NCI-H1930 (cell line): ENCODE measurements at regions not wholly inside any gene's neighbourhood (a gene's known extent, or its start where the extent isn't known, plus 50 kb on each side); places are given as distances from the start of the nearest gene placed in this dataset.
"Not testable (repeated sequence)": the region's sequence is repeated elsewhere in the genome, so short reads cannot be mapped to it uniquely, and the experiment has no call there.

ENCODE experiments used
- DNase-seq, 2 experiments: peaks; one replicate each; lab custom pipeline; 2025; lab: John Stamatoyannopoulos, UW

DNA sequence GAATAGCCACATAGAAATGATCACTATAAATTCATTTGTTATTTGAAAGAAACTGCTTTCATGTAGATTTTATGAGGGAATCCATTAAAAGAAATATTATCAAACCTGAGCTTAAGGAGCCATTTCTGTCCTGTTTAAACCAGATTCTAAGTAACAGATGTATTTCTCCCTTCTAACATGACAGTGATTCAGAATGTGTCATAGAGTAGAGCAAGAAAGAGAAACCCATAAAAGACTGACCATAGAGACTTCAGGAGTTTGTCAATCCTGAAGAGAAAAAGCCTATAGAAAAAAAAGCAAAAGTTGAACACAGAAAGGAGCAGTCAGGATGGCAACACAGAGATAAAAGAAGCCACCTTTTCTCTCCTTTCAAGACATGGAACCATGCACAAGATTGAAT lies 390.6 kb downstream of the PRIM2 start:
- not testable (repeated sequence) for DNase-seq

DNA sequence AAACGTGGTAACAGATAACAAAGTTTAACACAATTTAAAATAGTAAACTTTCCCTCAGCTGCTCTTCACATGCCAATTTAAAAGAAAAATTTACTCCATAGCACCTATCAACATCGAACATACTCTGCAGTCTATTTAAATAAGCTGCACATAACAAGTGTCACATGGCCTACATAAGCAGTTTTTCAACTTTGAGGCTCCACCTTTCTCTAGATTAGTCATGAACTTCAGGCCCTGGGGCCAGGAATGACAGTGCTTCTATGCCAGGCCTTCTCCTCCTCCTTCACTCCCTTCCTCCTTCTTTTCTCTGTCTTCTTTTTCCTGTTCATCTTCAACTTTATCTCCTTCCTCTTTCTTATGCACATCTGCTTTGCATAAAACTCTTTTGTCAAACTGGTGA lies 405.1 kb downstream of the PRIM2 start:
- DNase-seq: not testable (repeated sequence)

DNA sequence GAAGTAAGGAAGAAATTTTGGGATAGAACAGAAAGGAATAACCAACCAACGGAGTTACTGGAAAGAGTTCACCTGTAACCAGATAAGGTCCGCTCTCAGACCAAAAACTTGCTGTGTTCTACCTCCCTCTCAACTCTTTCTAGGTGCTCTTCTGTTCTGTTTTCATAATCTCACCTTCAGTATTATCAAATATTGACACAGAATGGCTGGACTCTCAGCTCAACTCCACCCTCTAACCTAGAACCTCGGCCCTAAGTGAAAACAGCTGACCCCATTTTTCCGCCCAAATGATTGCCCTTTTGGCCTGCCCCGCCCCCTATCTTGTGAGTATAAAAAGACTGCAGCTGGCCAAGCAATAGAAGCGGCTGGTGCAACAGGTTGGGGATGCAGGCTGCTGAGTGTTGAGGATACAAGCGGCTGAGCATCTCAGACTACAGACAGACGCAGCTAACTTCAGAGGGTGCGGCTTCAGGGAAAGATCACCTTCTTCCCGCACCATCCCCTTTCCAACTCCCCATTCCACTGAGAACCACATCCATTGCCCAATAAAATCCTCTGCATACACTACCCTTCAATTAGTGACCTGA lies 406.5 kb downstream of the PRIM2 start:
- DNase-seq: not testable (repeated sequence)

GRCh38 chr6:57729407-57729806 lies 412.0 kb downstream of the PRIM2 start:
- DNase-seq: not testable (repeated sequence)

GRCh38 chr6:57730726-57731125 lies 413.3 kb downstream of the PRIM2 start:
- DNase-seq: not testable (repeated sequence)

DNA sequence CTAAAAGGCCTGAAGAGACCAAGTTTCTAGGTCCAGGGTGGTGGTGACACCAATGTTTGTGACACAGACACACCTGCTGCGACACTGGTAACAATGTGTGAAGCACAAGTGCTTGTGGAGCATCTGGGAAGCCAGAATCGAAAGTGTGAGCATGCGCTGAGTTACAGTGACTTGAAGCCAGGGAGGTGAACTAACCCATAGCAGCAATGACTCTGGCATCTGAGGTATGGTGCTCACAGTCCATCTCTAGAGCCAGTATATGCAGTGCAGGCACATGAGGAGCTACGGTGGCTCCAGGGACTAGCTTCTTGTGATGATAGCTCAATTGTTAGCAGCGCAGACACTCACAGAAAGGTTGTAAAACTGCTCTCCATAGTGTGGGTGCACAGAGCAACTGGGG lies 430.3 kb downstream of the PRIM2 start:
- DNase-seq: not testable (repeated sequence)

GRCh38 chr6:57759850-57760249 lies 442.4 kb downstream of the PRIM2 start:
- not testable (repeated sequence) for DNase-seq

- not testable (repeated sequence) for DNase-seq
Measured at GRCh38 chr6:57792720-57793397, 475.4 kb downstream of the PRIM2 start.

DNA sequence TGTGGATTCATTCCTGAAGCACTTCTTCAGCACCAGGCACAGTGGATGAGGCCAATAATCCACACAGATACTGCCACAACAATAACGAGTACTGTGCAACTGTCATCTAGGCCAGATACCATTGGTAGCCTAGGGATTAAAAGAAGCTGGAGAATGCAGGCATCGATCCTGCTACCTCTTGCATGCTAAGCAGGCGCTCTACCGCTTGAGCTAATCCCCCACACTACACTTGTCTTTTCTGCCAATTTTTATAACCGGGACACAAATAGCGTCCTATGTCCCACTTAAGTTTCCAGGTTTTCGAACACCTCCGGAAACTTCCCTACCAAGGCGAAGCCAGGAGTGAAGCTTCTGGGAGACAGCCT lies 475.9 kb downstream of the PRIM2 start:
- not testable (repeated sequence) for DNase-seq

DNA sequence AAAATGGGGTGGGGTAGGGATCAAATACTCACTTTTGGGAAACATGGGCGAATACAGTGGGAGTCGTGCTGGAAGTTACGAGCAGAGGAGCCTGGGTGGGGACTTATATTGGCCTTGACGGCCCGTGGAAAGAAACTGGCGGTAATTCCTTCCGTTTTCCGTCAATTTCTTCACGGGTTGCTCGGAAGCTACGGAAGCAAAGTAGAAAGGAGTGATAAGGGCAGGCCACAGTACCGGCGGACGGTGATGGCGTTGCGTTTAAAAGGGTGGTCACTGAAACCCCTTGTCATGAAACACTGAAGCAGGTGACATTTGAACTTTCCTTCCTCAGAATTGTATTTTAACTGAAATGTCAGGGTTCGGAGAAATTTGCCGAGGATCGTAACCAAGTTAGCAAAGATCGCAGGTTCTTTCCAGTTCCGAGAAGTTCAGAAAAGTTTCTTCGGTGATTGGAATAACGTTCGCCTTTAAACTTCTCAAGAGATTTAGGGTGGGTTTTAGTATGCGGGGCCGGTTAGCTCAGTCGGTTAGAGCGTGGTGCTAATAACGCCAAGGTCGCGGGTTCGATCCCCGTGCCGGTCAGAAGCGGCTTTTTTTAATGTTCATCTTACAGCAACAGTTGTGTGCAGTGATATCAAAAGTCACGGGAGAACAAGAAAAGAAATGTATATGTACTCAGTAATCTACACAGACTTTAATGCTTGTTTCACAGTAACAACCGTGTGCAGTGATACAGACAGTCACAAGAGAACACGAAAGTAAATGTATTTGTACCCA lies 482.5 kb downstream of the PRIM2 start:
- not testable (repeated sequence) for DNase-seq

- not testable (repeated sequence) for DNase-seq
Measured at GRCh38 chr6:57808581-57808980, 491.2 kb downstream of the PRIM2 start.

GRCh38 chr6:57809454-57809853 lies 492.0 kb downstream of the PRIM2 start:
- DNase-seq: not testable (repeated sequence)

GRCh38 chr6:57813271-57814075 lies 496.0 kb downstream of the PRIM2 start:
- DNase-seq: not testable (repeated sequence)

DNA sequence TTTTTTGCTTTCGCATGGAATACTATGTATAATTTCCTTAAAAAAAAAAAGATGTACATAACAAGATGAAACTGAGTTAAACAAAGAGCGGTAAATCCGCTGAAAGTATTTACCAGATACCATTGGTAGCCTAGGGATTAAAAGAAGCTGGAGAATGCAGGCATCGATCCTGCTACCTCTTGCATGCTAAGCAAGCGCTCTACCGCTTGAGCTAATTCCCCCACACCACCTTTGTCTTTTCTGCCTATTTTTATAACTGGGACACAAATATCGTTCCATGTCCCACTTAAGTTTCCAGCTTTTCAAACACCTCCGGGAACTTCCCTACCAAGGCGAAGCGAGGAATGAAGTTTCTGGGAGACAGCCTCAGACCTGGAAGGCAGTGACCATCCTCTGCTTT lies 498.4 kb downstream of the PRIM2 start:
- not testable (repeated sequence) for DNase-seq

- not testable (repeated sequence) for DNase-seq
Measured at GRCh38 chr6:57821325-57821724, 503.9 kb downstream of the PRIM2 start.

DNA sequence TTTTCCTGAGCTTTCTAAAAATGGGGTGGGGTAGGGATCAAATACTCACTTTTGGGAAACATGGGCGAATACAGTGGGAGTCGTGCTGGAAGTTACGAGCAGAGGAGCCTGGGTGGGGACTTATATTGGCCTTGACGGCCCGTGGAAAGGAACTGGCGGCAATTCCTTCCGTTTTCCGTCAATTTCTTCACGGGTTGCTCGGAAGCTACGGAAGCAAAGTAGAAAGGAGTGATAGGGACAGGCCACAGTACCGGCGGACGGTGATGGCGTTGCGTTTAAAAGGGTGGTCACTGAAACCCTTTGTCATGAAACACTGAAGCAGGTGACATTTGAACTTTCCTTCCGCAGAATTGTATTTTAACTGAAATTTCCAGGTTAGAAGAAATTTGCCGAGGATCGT lies 505.0 kb downstream of the PRIM2 start:
- not testable (repeated sequence) for DNase-seq

GRCh38 chr6:57822896-57823358 lies 505.5 kb downstream of the PRIM2 start:
- DNase-seq: no peak

DNA sequence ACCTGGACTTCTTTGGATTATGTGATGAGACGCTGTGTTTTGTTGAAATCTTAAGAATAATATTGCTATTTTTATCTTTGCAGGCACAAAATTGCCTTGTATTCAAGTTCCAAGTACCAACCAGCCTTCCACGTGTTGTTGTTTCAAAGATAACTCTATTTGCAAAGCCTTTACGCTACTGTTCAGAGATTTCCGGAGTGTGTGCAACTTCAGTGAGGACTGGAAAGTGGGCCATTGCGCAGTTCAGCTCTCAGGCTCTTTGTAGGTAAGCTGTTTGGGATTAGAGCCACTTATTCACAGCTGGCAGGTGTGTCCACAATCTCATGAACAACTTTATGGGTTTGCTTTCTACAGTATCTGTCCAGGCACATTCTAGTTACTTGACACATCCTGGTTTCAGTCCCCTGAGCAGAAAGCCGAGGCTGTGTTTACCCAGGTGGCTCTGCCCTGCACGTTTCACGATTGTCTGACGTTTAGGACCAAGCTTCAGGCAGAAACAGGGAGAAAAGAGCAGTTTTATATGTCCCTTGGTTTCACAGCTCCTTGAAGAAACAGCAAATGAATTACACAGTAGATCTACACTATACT lies 520.3 kb downstream of the PRIM2 start:
- peak in 1 of 2 experiments; percentile 18 for DNase-seq

DNA sequence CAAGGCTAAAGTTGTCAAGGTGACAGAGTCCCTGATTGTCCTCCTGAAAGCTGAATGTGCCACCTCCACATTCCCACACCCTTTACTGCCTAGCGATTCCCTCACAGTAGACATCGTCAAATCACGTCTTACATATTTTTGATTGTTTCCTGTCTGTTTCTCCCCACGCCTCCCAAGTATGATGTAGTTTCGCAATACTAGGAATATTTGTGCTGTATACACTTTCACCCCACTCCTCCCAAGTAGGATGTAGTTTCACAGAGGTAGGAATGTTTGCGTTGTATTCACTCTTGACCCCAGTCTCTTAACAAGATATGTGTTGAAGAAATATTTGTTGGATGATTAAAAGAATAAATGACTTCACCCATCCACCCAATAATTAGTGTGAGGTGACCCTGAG lies 524.1 kb downstream of the PRIM2 start:
- DNase-seq: not testable (repeated sequence)

DNA sequence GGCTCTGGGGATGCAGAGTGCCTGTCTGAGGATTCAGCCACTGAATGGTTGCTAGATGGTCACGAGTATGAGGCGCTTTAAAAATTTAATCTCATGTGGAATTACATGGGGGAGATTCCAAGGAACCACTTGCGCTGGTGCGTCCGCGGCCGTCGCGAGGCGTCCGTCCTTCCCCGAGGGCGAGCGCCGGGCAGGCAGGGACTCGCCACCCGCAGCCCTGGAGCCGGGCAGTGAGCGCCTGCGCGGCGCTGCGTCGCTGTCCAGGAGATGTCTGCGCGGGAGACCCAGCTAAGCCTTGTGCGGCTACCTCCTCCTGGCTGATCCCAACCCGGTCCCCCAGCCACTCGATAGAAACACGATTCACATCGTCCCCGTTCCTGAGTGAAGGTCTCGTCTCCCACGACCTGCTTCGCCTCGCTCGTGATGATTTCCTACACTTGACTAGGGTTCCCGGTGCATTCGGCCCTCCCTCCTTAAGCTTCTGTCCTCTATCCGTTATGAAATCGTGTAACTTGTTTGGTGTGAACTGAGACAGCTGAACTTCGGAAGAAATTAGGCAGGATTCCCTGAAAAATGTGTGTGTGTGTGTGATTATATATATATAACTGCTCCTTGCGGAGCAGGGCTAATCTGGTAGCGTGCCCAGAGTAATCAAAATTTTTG lies 536.4 kb downstream of the PRIM2 start:
- not testable (repeated sequence) for DNase-seq
